A549 (cell line): ENCODE measurements at regions not wholly inside any gene's neighbourhood (a gene's known extent, or its start where the extent isn't known, plus 50 kb on each side); places are given as distances from the start of the nearest gene placed in this dataset.

Source experiments
- BHLHE40 ChIP-seq: IDR thresholded peaks from 2 replicates; pipeline ENCODE4 v1.6.1; 2012; ENCODE audit warnings: low read depth, low read length, inconsistent platforms
- CBX2 ChIP-seq: fragments of 200-600 bp; sonication (generic); IDR thresholded peaks from 2 replicates; pipeline ENCODE4 v1.6.1; 2016; ENCODE audit warnings: low read depth, mild to moderate bottlenecking, borderline replicate concordance
- CHD2 ChIP-seq: fragments of 150-350 bp; IDR thresholded peaks from 2 replicates; pipeline ENCODE4 v1.6.1; 2014; ENCODE audit warnings: low read length; ENCODE audit not compliant: partially characterized antibody
- CTCF ChIP-seq: fragments of >200 bp; sonication (Bioruptor Twin); formaldehyde crosslinking; IDR thresholded peaks from 3 replicates; pipeline ENCODE4 v1.5.1; 2016
- EP300 ChIP-seq, 2 experiments: fragments of >200 bp; sonication (Bioruptor Twin); formaldehyde crosslinking; IDR thresholded peaks; 2 replicates in 1 of 2; 3 replicates in 1 of 2; pipeline ENCODE4 v1.6.1; 2016 to 2017
- ESRRA ChIP-seq: fragments of 150-350 bp; IDR thresholded peaks from 2 replicates; pipeline ENCODE4 v1.6.1; 2014; ENCODE audit warnings: mild to moderate bottlenecking, low read length, borderline replicate concordance
- HES2 ChIP-seq: fragments of >200 bp; sonication (Bioruptor Twin); formaldehyde crosslinking; IDR thresholded peaks from 2 replicates; pipeline ENCODE4 v1.6.1; 2016
- JUNB ChIP-seq: fragments of >200 bp; sonication (Bioruptor Twin); formaldehyde crosslinking; IDR thresholded peaks from 2 replicates; pipeline ENCODE4 v1.6.1; 2016
- NFE2L2 ChIP-seq: fragments of 150-350 bp; conservative IDR thresholded peaks from 2 replicates; pipeline ENCODE4 v1.6.1; 2014; ENCODE audit warnings: low read length
- PBX3 ChIP-seq: IDR thresholded peaks from 2 replicates; pipeline ENCODE4 v1.6.1; 2012
- POLR2A ChIP-seq: IDR thresholded peaks from 2 replicates; pipeline ENCODE4 v1.6.1; 2012; ENCODE audit warnings: mild to moderate bottlenecking, low read length
- RAD21 ChIP-seq, 2 experiments: fragments of >200 bp in 1 of 2; sonication (Bioruptor Twin) in 1 of 2; formaldehyde crosslinking in 1 of 2; IDR thresholded peaks in 1 of 2; conservative IDR thresholded peaks in 1 of 2; 2 replicates in 1 of 2; 3 replicates in 1 of 2; pipeline ENCODE4 v1.6.1; 2012 to 2018; ENCODE audit warnings: inconsistent platforms in 1 of 2
- SREBF2 ChIP-seq: fragments of 450-650 bp; IDR thresholded peaks from 2 replicates; pipeline ENCODE4 v1.6.1; 2014; ENCODE audit warnings: mild to moderate bottlenecking, moderate library complexity
- USF2 ChIP-seq: fragments of 450-650 bp; IDR thresholded peaks from 2 replicates; pipeline ENCODE4 v1.6.1; 2014; ENCODE audit warnings: antibody characterized with exemption

DNA sequence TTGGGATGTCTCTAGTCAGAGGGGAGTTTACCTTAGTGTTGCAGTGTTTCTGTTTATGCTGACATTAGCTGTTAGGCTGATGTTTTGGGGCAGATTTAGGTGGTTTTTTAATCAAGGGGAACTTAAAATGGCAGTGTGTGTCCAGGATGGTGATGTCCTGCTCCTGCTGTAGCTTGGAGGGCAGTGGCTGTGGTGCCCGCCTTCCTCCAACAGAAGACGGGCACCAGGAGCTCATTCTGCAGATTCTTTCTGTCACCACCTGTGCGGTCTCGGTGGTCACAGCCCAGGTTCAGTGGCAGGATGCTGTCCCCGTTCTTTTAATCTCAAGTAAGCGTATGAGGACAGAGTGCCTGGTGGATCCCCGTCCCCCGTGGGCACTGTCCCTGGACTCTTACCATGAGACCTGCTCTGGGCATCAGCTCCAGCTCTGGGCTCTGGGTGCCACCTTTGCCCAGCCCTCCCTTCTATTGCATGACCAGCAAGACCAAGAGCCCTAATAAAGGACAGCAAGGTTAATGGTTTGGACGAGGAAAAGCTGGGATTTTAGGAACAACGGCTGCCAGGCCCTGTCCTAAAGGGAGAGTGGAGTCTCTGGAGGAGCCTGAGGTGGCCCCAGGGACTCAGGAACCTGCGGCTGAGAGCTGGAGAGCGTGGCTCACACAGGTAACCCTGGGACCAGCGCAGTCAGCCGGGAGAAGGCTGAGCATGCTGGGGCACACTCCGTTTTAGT, 217.3 kb downstream of the ERMARD start:
- TF ChIP-seq BHLHE40 = no peak
- no peak for TF ChIP-seq USF2
- no peak; a peak in 1 of 5 replicates for TF ChIP-seq RAD21 (conservative IDR thresholded peaks at IDR 0.05 in 1 of 2, IDR thresholded peaks at IDR 0.05 in 1 of 2)
- TF ChIP-seq CTCF = no peak
- no peak for TF ChIP-seq SREBF2
- TF ChIP-seq POLR2A = no peak
- no peak for TF ChIP-seq CHD2
- TF ChIP-seq NFE2L2 = no peak
- TF ChIP-seq CBX2 = no peak
- no peak for TF ChIP-seq EP300 (IDR thresholded peaks at IDR 0.05)
- no peak for TF ChIP-seq PBX3
- TF ChIP-seq HES2 = no peak
- no peak for TF ChIP-seq ESRRA
- no peak for TF ChIP-seq JUNB
